Activated B cell treated with CpG ODN at 0.5 μM for 24 hours (primary cell): ENCODE measurements at regions not wholly inside any gene's neighbourhood (a gene's known extent, or its start where the extent isn't known, plus 50 kb on each side); places are given as distances from the start of the nearest gene placed in this dataset.

Source experiments
- ATAC-seq: fragments of 200-7000 bp; cut with Tn5 transposase; one replicate; pipeline ENCODE4 v1.10.0; 2021; ENCODE audit warnings: low read depth, mild to moderate bottlenecking, moderate library complexity
- CTCF ChIA-PET: fragments of 350-600 bp; sonication (Branson Sonifier 250); formaldehyde crosslinking; loops from one replicate; lab custom pipeline; 2021; ENCODE audit warnings: antibody characterized with exemption; lab: Charles Lee
- POLR2A ChIA-PET: fragments of 350-600 bp; sonication (Branson Sonifier 250); formaldehyde crosslinking; loops from one replicate; lab custom pipeline; 2021; ENCODE audit warnings: antibody characterized with exemption; lab: Charles Lee
- DNase-seq: peaks from one replicate; pipeline ENCODE4 v3.0.0; 2022
- H3K27ac Mint-ChIP-seq: one replicate; pipeline ENCODE4 v1.8.0; 2020; ENCODE audit warnings: mixed read lengths
- H3K27me3 Mint-ChIP-seq: one replicate; pipeline ENCODE4 v1.8.0; 2021; ENCODE audit warnings: mixed read lengths
- H3K36me3 Mint-ChIP-seq: one replicate; pipeline ENCODE4 v1.8.0; 2021; ENCODE audit warnings: low read depth, mixed read lengths
- H3K4me1 Mint-ChIP-seq: one replicate; pipeline ENCODE4 v1.8.0; 2021; ENCODE audit warnings: mixed read lengths
- H3K4me3 Mint-ChIP-seq: one replicate; pipeline ENCODE4 v1.8.0; 2020; ENCODE audit warnings: mild to moderate bottlenecking, mixed read lengths
- H3K9me3 Mint-ChIP-seq: one replicate; pipeline ENCODE4 v1.8.0; 2020; ENCODE audit warnings: mixed read lengths
- CTCF ChIP-seq: fragments of 200-600 bp; IDR thresholded peaks from one replicate; pipeline ENCODE4 v1.8.0; 2022; ENCODE audit warnings: antibody characterized with exemption, mild to moderate bottlenecking
- intact Hi-C: fragments of 100-400 bp; cut with micrococcal nuclease; formaldehyde crosslinking; loops from one replicate; pipeline ENCODE4 v1.15.1; 2024

GRCh38 chr17:79490530-79490929, 120.3 kb downstream of the RBFOX3 start:
- Mint-ChIP-seq H3K4me1 (no peaks in the 10 kb centered on the region), H3K4me3 (no peak overlapping the region), H3K27me3 (peaks cover 15% of the 10 kb centered on the region), H3K27ac (no peak overlapping the region), H3K36me3 (no peaks in the 10 kb centered on the region), H3K9me3 (peaks cover 7% of the 10 kb centered on the region)
- POLR2A ChIA-PET, result no interaction called here
- intact Hi-C loops, result no loop called here
- ATAC-seq (no peak), DNase-seq (no peak)
- no peak for TF ChIP-seq CTCF
- CTCF ChIA-PET, result no interaction called here

- POLR2A ChIA-PET, result no interaction called here
These were observed 123.7 kb downstream of the RBFOX3 start for GRCh38 chr17:79487149-79487548.

GRCh38 chr17:79485991-79486390, 124.9 kb downstream of the RBFOX3 start:
- POLR2A ChIA-PET, result no interaction called here
- CTCF ChIA-PET, result no interaction called here
- no peak for TF ChIP-seq CTCF
- H3K9me3 Mint-ChIP-seq, result no peaks in the 10 kb centered on the region
- no peak for DNase-seq
- no peaks in the 10 kb centered on the region for H3K36me3 Mint-ChIP-seq
- ATAC-seq, result no peak
- H3K4me1 Mint-ChIP-seq, result no peaks in the 10 kb centered on the region
- intact Hi-C loops, result no loop called here
- no peak overlapping the region for H3K4me3 Mint-ChIP-seq
- no peak overlapping the region for H3K27ac Mint-ChIP-seq
- peaks cover 39% of the 10 kb centered on the region for H3K27me3 Mint-ChIP-seq

More at GRCh38 chr17:79487149-79487548, 123.7 kb downstream of the RBFOX3 start:
- Mint-ChIP-seq H3K4me3 (no peak overlapping the region), H3K27ac (no peak overlapping the region), H3K27me3 (peaks cover 36% of the 10 kb centered on the region), H3K36me3 (no peaks in the 10 kb centered on the region), H3K9me3 (no peaks in the 10 kb centered on the region), H3K4me1 (no peaks in the 10 kb centered on the region)
- no peak for TF ChIP-seq CTCF
- CTCF ChIA-PET, result no interaction called here
- DNase-seq, result no peak
- no peak for ATAC-seq
- intact Hi-C loops, result no loop called here

GRCh38 chr17:79485419-79485985, 125.3 kb downstream of the RBFOX3 start:
- H3K27me3 Mint-ChIP-seq, result peaks cover 44% of the 10 kb centered on the region
- H3K4me1 Mint-ChIP-seq, result no peaks in the 10 kb centered on the region
- ChIA-PET CTCF (no interaction called here), POLR2A (no interaction called here)
- no peaks in the 10 kb centered on the region for H3K36me3 Mint-ChIP-seq
- no peak for TF ChIP-seq CTCF
- DNase-seq (no peak), ATAC-seq (no peak)
- H3K4me3 Mint-ChIP-seq, result no peak overlapping the region
- H3K27ac Mint-ChIP-seq, result no peak overlapping the region
- intact Hi-C loops, result no loop called here
- H3K9me3 Mint-ChIP-seq, result no peaks in the 10 kb centered on the region

GRCh38 chr17:79484600-79485418, 126.0 kb downstream of the RBFOX3 start:
- POLR2A ChIA-PET, result no interaction called here
- Mint-ChIP-seq H3K4me3 (no peak overlapping the region), H3K9me3 (no peaks in the 10 kb centered on the region), H3K27me3 (peaks cover 46% of the 10 kb centered on the region), H3K4me1 (no peaks in the 10 kb centered on the region), H3K27ac (no peak overlapping the region), H3K36me3 (no peaks in the 10 kb centered on the region)
- ATAC-seq (no peak), DNase-seq (no peak)
- intact Hi-C loops, result no loop called here
- no peak for TF ChIP-seq CTCF
- CTCF ChIA-PET, result no interaction called here
